ENCODE measurements at regions not wholly inside any gene's neighbourhood (a gene's known extent, or its start where the extent isn't known, plus 50 kb on each side); places are given as distances from the start of the nearest gene placed in this dataset.

DNA sequence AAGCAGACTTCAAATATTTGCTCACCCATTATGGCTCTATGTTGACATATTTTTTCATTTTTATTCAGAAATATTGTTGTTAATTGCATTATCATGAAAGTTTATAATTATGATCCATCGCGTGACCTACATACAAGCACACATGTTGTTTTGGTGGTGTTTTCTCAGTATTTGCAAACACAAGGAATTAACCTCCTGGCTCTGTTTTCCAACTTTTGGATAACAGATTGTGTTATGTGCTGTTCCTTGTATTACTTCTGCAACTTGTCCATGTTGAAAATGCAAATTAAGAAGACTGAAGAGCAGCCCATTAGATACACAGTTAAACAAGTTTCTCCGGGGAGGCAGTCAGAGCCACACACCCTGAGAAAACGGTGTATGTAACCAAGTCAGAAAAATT is 201.2 kb downstream of the SEC23A start:
- TF ChIP-seq, protein P1, sequence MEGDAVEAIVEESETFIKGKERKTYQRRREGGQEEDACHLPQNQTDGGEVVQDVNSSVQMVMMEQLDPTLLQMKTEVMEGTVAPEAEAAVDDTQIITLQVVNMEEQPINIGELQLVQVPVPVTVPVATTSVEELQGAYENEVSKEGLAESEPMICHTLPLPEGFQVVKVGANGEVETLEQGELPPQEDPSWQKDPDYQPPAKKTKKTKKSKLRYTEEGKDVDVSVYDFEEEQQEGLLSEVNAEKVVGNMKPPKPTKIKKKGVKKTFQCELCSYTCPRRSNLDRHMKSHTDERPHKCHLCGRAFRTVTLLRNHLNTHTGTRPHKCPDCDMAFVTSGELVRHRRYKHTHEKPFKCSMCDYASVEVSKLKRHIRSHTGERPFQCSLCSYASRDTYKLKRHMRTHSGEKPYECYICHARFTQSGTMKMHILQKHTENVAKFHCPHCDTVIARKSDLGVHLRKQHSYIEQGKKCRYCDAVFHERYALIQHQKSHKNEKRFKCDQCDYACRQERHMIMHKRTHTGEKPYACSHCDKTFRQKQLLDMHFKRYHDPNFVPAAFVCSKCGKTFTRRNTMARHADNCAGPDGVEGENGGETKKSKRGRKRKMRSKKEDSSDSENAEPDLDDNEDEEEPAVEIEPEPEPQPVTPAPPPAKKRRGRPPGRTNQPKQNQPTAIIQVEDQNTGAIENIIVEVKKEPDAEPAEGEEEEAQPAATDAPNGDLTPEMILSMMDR (IDR thresholded peaks at IDR 0.05) = no peak
- Mint-ChIP-seq H3K9me3 (no peaks in the 10 kb centered on the region), H3K4me1 (ENCODE audit: low read depth) (no peaks in the 10 kb centered on the region), H3K27me3 (ENCODE audit: insufficient read depth) (no peaks in the 10 kb centered on the region; the same call in none of the 2 replicates), H3K36me3 (ENCODE audit: low read depth) (no peaks in the 10 kb centered on the region), H3K27ac (no peak overlapping the region), H3K4me3 (no peak overlapping the region)
- DNase-seq = no peak

DNA sequence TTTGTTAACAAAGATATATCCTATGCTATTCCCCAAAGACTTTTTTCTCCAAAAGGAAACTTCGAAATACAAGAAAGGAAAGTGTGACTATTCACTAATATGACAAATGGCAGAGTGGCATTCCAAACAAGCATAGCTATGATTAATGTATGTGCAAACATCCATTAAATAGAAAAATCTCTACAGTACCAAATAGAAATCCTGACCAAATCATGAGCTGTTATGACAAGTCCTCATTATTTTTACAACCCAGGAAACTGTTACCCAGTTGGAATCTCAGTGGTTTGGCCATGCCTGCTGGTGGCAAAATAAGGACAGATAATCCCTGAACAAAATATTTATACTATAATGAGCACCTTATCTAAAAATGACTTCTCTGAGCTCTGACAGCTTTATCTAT is 202.1 kb downstream of the SEC23A start:
- no peaks in the 10 kb centered on the region for H3K4me1 Mint-ChIP-seq (ENCODE audit: low read depth)
- no peak overlapping the region for H3K27ac Mint-ChIP-seq
- no peaks in the 10 kb centered on the region; the same call in none of the 2 replicates for H3K27me3 Mint-ChIP-seq (ENCODE audit: insufficient read depth)
- H3K36me3 Mint-ChIP-seq (ENCODE audit: low read depth) = no peaks in the 10 kb centered on the region
- TF ChIP-seq, protein P1 (IDR thresholded peaks at IDR 0.05) = no peak
- no peak for DNase-seq
- no peak overlapping the region for H3K4me3 Mint-ChIP-seq
- H3K9me3 Mint-ChIP-seq = no peaks in the 10 kb centered on the region

DNA sequence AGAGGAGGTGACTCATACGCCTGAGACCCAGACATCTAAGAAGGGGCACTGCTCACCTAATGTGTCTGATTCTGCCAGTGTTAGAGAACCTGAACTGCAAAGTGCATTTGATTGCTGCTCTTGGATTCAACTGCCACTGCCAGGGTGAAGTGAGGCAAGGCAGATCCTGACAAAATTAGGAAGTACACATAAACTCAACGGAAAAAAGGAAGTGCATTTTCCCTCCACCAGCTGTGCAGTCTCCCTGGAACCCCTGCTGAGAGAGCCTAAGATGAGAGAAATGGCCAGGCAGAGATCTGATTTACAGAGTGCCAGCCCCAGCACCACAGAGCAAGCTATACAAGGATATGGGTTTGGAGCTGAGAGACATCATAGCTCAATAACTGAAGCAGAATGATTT is 215.3 kb downstream of the SEC23A start:
- no peak overlapping the region for H3K27ac Mint-ChIP-seq
- no peaks in the 10 kb centered on the region for H3K4me1 Mint-ChIP-seq (ENCODE audit: low read depth)
- TF ChIP-seq, protein P1 (IDR thresholded peaks at IDR 0.05) = no peak
- no peak for DNase-seq
- no peaks in the 10 kb centered on the region; the same call in 1 of the 2 replicates for H3K27me3 Mint-ChIP-seq (ENCODE audit: insufficient read depth)
- no peaks in the 10 kb centered on the region for H3K9me3 Mint-ChIP-seq
- H3K4me3 Mint-ChIP-seq = no peak overlapping the region
- H3K36me3 Mint-ChIP-seq (ENCODE audit: low read depth) = no peaks in the 10 kb centered on the region

DNA sequence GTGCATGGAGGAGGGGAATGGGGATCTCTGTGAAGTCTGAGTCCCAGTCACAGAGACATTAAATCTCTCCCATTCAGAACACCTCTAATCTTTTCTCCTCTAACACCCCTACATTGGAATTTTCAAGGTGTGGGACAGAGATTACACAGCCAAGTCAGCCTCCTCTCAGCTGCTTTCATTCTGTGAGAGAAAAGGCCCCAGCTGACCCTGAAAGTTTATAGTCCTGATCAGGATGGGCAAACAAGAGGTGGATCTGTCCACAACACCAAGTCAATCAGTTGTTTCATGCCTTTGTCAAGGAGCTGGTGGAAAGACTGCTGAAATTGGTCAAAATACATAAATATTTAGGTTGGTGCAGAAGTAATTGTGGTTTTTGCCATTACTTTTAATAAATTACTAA is 218.9 kb downstream of the SEC23A start:
- no peaks in the 10 kb centered on the region for H3K36me3 Mint-ChIP-seq (ENCODE audit: low read depth)
- no peak overlapping the region for H3K4me3 Mint-ChIP-seq
- no peaks in the 10 kb centered on the region for H3K4me1 Mint-ChIP-seq (ENCODE audit: low read depth)
- peaks cover 4% of the 10 kb centered on the region for H3K27me3 Mint-ChIP-seq (ENCODE audit: insufficient read depth)
- no peak overlapping the region for H3K27ac Mint-ChIP-seq
- no peaks in the 10 kb centered on the region for H3K9me3 Mint-ChIP-seq
- TF ChIP-seq, protein P1 (IDR thresholded peaks at IDR 0.05) = no peak
- no peak for DNase-seq

DNA sequence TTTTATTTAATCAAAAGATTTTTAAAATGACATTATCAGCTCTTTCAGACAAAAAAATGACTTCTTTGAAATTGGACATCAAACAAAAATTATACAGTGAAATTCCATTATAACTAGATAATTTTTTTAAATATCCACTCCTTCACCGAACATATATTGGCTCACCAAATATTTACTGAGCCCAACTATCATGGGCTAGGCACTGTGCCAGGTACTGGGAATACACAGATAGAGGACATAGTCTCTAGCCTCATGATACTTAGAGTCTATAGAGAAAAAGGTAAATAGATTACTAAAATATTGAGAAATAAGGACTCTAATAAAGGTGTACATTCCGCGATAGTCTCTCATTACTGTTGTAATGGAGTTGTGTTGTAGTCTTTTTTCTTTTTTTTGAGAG is 219.9 kb downstream of the SEC23A start:
- Mint-ChIP-seq H3K27ac (no peak overlapping the region), H3K27me3 (ENCODE audit: insufficient read depth) (peaks cover 11% of the 10 kb centered on the region), H3K9me3 (no peaks in the 10 kb centered on the region), H3K4me3 (no peak overlapping the region), H3K36me3 (ENCODE audit: low read depth) (no peaks in the 10 kb centered on the region), H3K4me1 (ENCODE audit: low read depth) (no peaks in the 10 kb centered on the region)
- TF ChIP-seq, protein P1 (IDR thresholded peaks at IDR 0.05) = no peak
- DNase-seq = no peak

DNA sequence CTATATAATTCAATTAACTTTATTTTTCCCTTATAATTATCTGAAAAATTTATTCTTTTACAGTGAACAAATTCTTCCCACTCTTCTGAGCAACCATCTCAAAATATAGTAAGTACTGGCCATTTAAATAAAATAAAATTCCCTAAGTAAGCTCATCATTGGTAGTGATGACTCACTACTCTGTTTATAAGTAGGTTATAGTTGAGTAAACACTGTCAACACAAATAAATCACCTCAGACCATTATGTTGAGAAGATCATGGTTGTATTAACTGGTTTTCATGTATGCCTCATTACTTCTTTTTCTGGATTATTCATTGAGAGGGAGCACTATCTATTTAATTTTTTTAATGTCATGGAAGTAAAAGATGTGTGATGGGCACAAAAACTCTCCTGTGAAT is 220.5 kb downstream of the SEC23A start:
- no peaks in the 10 kb centered on the region for H3K4me1 Mint-ChIP-seq (ENCODE audit: low read depth)
- no peaks in the 10 kb centered on the region for H3K9me3 Mint-ChIP-seq
- DNase-seq = no peak
- H3K4me3 Mint-ChIP-seq = no peak overlapping the region
- no peaks in the 10 kb centered on the region for H3K36me3 Mint-ChIP-seq (ENCODE audit: low read depth)
- TF ChIP-seq, protein P1 (IDR thresholded peaks at IDR 0.05) = no peak
- peaks cover 11% of the 10 kb centered on the region for H3K27me3 Mint-ChIP-seq (ENCODE audit: insufficient read depth)
- H3K27ac Mint-ChIP-seq = no peak overlapping the region

Measured in HFFc6 (cell line).